ENCODE measurements at regions not wholly inside any gene's neighbourhood (a gene's known extent, or its start where the extent isn't known, plus 50 kb on each side); places are given as distances from the start of the nearest gene placed in this dataset.

DNA sequence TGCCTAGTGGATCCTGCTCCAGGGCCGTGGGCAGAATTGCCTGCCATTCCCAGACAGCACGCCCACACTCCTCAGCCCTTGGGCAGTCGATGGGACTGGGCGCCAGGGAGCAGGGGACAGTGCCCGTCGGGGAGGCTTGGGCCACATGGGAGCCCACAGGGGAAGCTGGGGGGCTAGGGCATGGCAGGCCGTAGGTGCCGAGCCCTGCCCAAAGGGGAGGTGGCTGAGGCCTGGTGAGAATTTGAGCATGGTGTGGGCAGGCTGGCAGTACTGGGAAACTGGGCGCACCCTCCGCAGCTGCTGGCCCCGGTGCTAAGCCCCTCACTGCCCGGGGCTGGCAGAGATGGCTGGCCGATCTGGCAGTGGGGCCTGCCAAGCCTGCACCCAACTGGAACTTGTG is 1225.9 kb upstream of the EPHA6 start:
- no peak overlapping the region for H3K9ac ChIP-seq
- no peaks in the 10 kb centered on the region for H3K36me3 Mint-ChIP-seq
- TF ChIP-seq EZH2phosphoT487 (IDR thresholded peaks at IDR 0.05) (no peak), EZH2 (IDR thresholded peaks at IDR 0.05) (no peak), CTCF (IDR thresholded peaks at IDR 0.05) (no peak)
- H3K4me3 ChIP-seq = no peak overlapping the region
- no peak for DNase-seq (ENCODE audit: low spot score)
- H3K4me1 ChIP-seq = no peaks in the 10 kb centered on the region
- H3K27me3 ChIP-seq = no peaks in the 10 kb centered on the region
- H3K27ac ChIP-seq = no peak overlapping the region
- H3K27me3 Mint-ChIP-seq (ENCODE audit: insufficient read depth, low read depth) = peaks cover 2% of the 10 kb centered on the region
- no peaks in the 10 kb centered on the region for H3K79me2 ChIP-seq (ENCODE audit: low read depth)
- H3K36me3 ChIP-seq = no peaks in the 10 kb centered on the region
- H3K9me3 ChIP-seq (ENCODE audit: low read depth) = no peaks in the 10 kb centered on the region
- no peak overlapping the region for H3K27ac Mint-ChIP-seq
- H3K4me3 Mint-ChIP-seq = no peak overlapping the region
- no peak overlapping the region for H3K4me2 ChIP-seq
- H4K20me1 ChIP-seq (ENCODE audit: low read depth) = no peaks in the 10 kb centered on the region
- H2AFZ ChIP-seq (replicated peaks) = no peak overlapping the region
- no peaks in the 10 kb centered on the region for H3K4me1 Mint-ChIP-seq
- no peaks in the 10 kb centered on the region for H3F3A ChIP-seq (ENCODE audit: low read depth)
- peaks cover 7% of the 10 kb centered on the region for H3K9me3 Mint-ChIP-seq

- Histone ChIP-seq H3K4me2 (no peak overlapping the region), H3K27ac (no peak overlapping the region), H3K36me3 (no peaks in the 10 kb centered on the region), H3K27me3 (no peaks in the 10 kb centered on the region), H2AFZ (replicated peaks) (no peak overlapping the region), H4K20me1 (ENCODE audit: low read depth) (no peaks in the 10 kb centered on the region), H3K4me1 (no peaks in the 10 kb centered on the region), H3K4me3 (no peak overlapping the region), H3K79me2 (ENCODE audit: low read depth) (no peaks in the 10 kb centered on the region), H3K9ac (no peak overlapping the region), H3K9me3 (ENCODE audit: low read depth) (no peaks in the 10 kb centered on the region), H3F3A (ENCODE audit: low read depth) (no peaks in the 10 kb centered on the region)
- peaks cover 4% of the 10 kb centered on the region for H3K27me3 Mint-ChIP-seq (ENCODE audit: insufficient read depth, low read depth)
- no peaks in the 10 kb centered on the region for H3K4me1 Mint-ChIP-seq
- DNase-seq (ENCODE audit: low spot score) = no peak
- H3K27ac Mint-ChIP-seq = no peak overlapping the region
- TF ChIP-seq CTCF (IDR thresholded peaks at IDR 0.05) (no peak), EZH2phosphoT487 (IDR thresholded peaks at IDR 0.05) (no peak), EZH2 (IDR thresholded peaks at IDR 0.05) (no peak)
- H3K36me3 Mint-ChIP-seq = no peaks in the 10 kb centered on the region
- no peak overlapping the region for H3K4me3 Mint-ChIP-seq
- peaks cover 13% of the 10 kb centered on the region for H3K9me3 Mint-ChIP-seq
Measured at GRCh38 chr3:95595416-95596075, 1218.8 kb upstream of the EPHA6 start.

DNA sequence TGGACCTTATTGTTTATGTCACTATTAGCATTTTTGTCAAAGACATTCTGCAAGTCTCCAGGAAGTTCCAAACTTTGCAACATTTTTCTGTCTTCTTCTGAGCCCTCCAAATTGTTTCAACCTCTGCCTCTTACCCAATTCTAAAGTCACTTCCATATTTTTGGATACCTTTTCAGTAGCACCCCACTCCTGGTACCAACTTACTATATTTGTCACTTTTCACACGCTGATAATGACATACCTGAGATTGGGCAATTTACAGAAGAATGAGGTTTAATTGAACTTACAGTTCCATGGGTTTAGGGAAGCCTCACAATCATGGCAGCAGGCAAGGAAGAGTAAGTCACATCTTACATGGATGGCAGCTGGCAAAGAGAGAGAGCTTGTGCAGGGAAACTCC is 1206.5 kb upstream of the EPHA6 start:
- H3K4me1 Mint-ChIP-seq = no peaks in the 10 kb centered on the region
- Histone ChIP-seq H3K36me3 (peaks cover 3% of the 10 kb centered on the region), H3F3A (ENCODE audit: low read depth) (no peaks in the 10 kb centered on the region), H3K27ac (no peak overlapping the region), H3K27me3 (no peaks in the 10 kb centered on the region), H4K20me1 (ENCODE audit: low read depth) (no peaks in the 10 kb centered on the region), H3K4me2 (no peak overlapping the region), H3K4me3 (no peak overlapping the region), H3K9ac (no peak overlapping the region), H3K4me1 (no peaks in the 10 kb centered on the region), H3K9me3 (ENCODE audit: low read depth) (peaks cover 6% of the 10 kb centered on the region), H3K79me2 (ENCODE audit: low read depth) (no peaks in the 10 kb centered on the region), H2AFZ (replicated peaks) (no peak overlapping the region)
- H3K27me3 Mint-ChIP-seq (ENCODE audit: insufficient read depth, low read depth) = no peaks in the 10 kb centered on the region
- peaks cover 24% of the 10 kb centered on the region for H3K9me3 Mint-ChIP-seq
- H3K4me3 Mint-ChIP-seq = no peak overlapping the region
- TF ChIP-seq EZH2 (IDR thresholded peaks at IDR 0.05) (no peak), CTCF (IDR thresholded peaks at IDR 0.05) (no peak), EZH2phosphoT487 (IDR thresholded peaks at IDR 0.05) (no peak)
- DNase-seq (ENCODE audit: low spot score) = no peak
- no peaks in the 10 kb centered on the region for H3K36me3 Mint-ChIP-seq
- H3K27ac Mint-ChIP-seq = no peak overlapping the region

Data from neural progenitor cell (in vitro differentiated cells).